ENCODE measurements at regions not wholly inside any gene's neighbourhood (a gene's known extent, or its start where the extent isn't known, plus 50 kb on each side); places are given as distances from the start of the nearest gene placed in this dataset.

DNA sequence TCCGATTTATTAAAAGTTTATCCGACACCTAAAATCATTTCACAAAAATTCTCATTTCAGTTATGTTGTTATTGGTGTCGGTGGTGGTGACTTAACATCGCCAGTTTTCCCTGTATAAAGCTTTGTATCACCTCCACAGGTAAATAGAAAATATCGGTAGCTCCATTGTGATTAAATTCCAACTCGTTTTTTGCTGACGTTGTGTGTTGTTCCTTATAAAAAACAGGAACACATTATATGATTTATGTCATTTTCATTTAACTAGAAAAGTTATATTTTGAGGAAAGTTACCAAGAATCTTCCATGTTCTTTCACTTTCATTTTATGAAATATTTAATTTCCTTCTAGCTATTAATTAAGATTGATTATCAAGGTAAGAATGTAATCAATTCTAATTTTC is 635.9 kb downstream of the CDH18 start:
- TF ChIP-seq, protein P1, sequence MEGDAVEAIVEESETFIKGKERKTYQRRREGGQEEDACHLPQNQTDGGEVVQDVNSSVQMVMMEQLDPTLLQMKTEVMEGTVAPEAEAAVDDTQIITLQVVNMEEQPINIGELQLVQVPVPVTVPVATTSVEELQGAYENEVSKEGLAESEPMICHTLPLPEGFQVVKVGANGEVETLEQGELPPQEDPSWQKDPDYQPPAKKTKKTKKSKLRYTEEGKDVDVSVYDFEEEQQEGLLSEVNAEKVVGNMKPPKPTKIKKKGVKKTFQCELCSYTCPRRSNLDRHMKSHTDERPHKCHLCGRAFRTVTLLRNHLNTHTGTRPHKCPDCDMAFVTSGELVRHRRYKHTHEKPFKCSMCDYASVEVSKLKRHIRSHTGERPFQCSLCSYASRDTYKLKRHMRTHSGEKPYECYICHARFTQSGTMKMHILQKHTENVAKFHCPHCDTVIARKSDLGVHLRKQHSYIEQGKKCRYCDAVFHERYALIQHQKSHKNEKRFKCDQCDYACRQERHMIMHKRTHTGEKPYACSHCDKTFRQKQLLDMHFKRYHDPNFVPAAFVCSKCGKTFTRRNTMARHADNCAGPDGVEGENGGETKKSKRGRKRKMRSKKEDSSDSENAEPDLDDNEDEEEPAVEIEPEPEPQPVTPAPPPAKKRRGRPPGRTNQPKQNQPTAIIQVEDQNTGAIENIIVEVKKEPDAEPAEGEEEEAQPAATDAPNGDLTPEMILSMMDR (optimal IDR thresholded peaks at IDR 0.05 in 1 of 3, IDR thresholded peaks at IDR 0.05 in 1 of 3, conservative IDR thresholded peaks at IDR 0.05 in 1 of 3; ENCODE audit: extremely low read depth in 1 of 3, insufficient read depth in 2 of 3, low read length in 3 of 3) = no peak
- TF ChIP-seq EZH2 (IDR thresholded peaks at IDR 0.05; ENCODE audit: low read length) = no peak
